A204.1 (cell line): ENCODE measurements at regions not wholly inside any gene's neighbourhood (a gene's known extent, or its start where the extent isn't known, plus 50 kb on each side); places are given as distances from the start of the nearest gene placed in this dataset.

ENCODE experiments used
- FAIRE-seq: peaks from 2 replicates; lab custom pipeline; 2012; peaks lifted over from hg19 to GRCh38; lab: Jason Lieb, UNC

- no peak for FAIRE-seq
These were observed 79.1 kb downstream of the ZNF365 start for GRCh38 chr10:62453274-62453673.

- no peak for FAIRE-seq
These were observed 80.7 kb downstream of the ZNF365 start for GRCh38 chr10:62454687-62455397.

GRCh38 chr10:62456611-62457101 is 82.5 kb downstream of the ZNF365 start:
- FAIRE-seq = no peak

GRCh38 chr10:62457196-62457595 is 83.0 kb downstream of the ZNF365 start:
- FAIRE-seq = no peak

GRCh38 chr10:62457598-62457997 is 83.4 kb downstream of the ZNF365 start:
- FAIRE-seq = no peak

GRCh38 chr10:62459072-62459471 is 84.9 kb downstream of the ZNF365 start:
- no peak for FAIRE-seq

GRCh38 chr10:62459500-62459899 is 85.3 kb downstream of the ZNF365 start:
- FAIRE-seq = no peak

- FAIRE-seq = no peak
These were observed 86.2 kb downstream of the ZNF365 start for GRCh38 chr10:62460393-62460792.

GRCh38 chr10:62461120-62461519 is 87.0 kb downstream of the ZNF365 start:
- FAIRE-seq = no peak

- no peak for FAIRE-seq
These were observed 88.3 kb downstream of the ZNF365 start for GRCh38 chr10:62462461-62462860.

- FAIRE-seq = no peak
These were observed 89.2 kb downstream of the ZNF365 start for GRCh38 chr10:62463364-62463763.

- FAIRE-seq = no peak
These were observed 90.1 kb downstream of the ZNF365 start for GRCh38 chr10:62464308-62464707.

GRCh38 chr10:62466590-62466989 is 92.4 kb downstream of the ZNF365 start:
- no peak for FAIRE-seq

GRCh38 chr10:62467527-62467926 is 93.4 kb downstream of the ZNF365 start:
- no peak for FAIRE-seq

- FAIRE-seq = no peak
These were observed 97.5 kb downstream of the ZNF365 start for GRCh38 chr10:62471711-62472110.

- FAIRE-seq = no peak
These were observed 99.1 kb downstream of the ZNF365 start for GRCh38 chr10:62473241-62473640.

- no peak for FAIRE-seq
These were observed 101.4 kb downstream of the ZNF365 start for GRCh38 chr10:62475551-62475950.

GRCh38 chr10:62479523-62479922 is 105.4 kb downstream of the ZNF365 start:
- no peak for FAIRE-seq

GRCh38 chr10:62480196-62480595 is 106.0 kb downstream of the ZNF365 start:
- FAIRE-seq = no peak

GRCh38 chr10:62482581-62482980 is 108.4 kb downstream of the ZNF365 start:
- FAIRE-seq = no peak

GRCh38 chr10:62491597-62491996 is 117.4 kb downstream of the ZNF365 start:
- FAIRE-seq = no peak

- no peak for FAIRE-seq
These were observed 118.1 kb downstream of the ZNF365 start for GRCh38 chr10:62492012-62492869.

- FAIRE-seq = no peak
These were observed 118.7 kb downstream of the ZNF365 start for GRCh38 chr10:62492870-62493180.

- FAIRE-seq = no peak
These were observed 122.8 kb downstream of the ZNF365 start for GRCh38 chr10:62496925-62497324.
